Fibroblast of pulmonary artery (primary cell): ENCODE measurements at regions not wholly inside any gene's neighbourhood (a gene's known extent, or its start where the extent isn't known, plus 50 kb on each side); places are given as distances from the start of the nearest gene placed in this dataset.

ENCODE experiments used
- DNase-seq: peaks from one replicate; pipeline ENCODE4 v3.0.0-alpha.2; 2010; ENCODE audit warnings: low read depth
- H3K4me3 ChIP-seq: replicated peaks from 2 replicates; pipeline ENCODE4 v1.5.1; 2011; ENCODE audit warnings: low read depth, mild to moderate bottlenecking, control low read depth, low read length, moderate library complexity
- CTCF ChIP-seq: IDR thresholded peaks from 2 replicates; pipeline ENCODE4 v1.5.1; 2011; ENCODE audit warnings: mild to moderate bottlenecking, control low read depth, low read length, inconsistent platforms; ENCODE audit errors: missing control alignments

GRCh38 chr7:108989319-108989718 is 419.6 kb downstream of the DNAJB9 start:
- no peak overlapping the region for H3K4me3 ChIP-seq
- TF ChIP-seq CTCF, result no peak
- no peak for DNase-seq

DNA sequence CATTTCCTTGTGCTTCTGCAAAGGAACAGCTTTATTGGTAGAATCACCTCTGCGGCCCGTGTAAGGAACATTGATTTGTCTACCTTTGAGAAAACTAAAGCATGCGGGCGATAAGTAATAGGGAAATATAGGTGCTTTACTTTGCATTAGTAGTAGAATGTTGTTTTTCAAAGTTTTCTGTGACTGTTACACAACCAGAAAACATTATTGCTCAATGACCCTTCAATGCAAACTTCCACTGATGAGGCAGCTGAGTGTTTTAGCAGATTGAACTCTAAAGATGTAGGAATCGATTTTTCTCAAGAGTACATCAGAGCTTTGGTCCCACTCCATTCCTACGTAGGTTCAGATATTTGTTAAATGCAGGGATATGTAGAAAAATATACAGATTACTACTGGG is 427.8 kb downstream of the DNAJB9 start:
- no peak for DNase-seq
- TF ChIP-seq CTCF, result no peak
- H3K4me3 ChIP-seq, result no peak overlapping the region

DNA sequence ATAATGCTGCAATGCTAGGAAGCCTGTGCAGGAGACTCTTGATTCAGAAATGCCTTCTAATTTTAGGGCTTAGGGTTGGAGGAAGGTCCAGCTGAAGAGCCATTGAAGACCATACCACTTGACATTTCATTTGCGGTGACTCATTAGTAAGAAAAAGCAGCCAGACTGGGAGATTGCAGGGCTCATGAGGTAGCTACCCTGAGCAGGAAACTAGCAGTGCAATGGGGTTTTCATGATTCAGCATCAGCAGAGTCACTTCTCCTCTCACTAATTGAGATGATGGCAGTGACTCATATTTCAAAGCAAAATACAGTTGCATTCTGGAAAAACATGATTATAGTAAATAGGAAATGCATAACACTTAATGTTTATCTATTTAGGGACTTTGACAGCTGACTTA is 434.1 kb downstream of the DNAJB9 start:
- DNase-seq, result peak; percentile 4
- TF ChIP-seq CTCF, result no peak
- no peak overlapping the region for H3K4me3 ChIP-seq

- no peak for TF ChIP-seq CTCF
- H3K4me3 ChIP-seq, result no peak overlapping the region
- DNase-seq, result no peak
Observed at GRCh38 chr7:109009636-109010035, 440.0 kb downstream of the DNAJB9 start.

- TF ChIP-seq CTCF, result no peak
- H3K4me3 ChIP-seq, result no peak overlapping the region
- no peak for DNase-seq
Observed at GRCh38 chr7:109020251-109020650, 450.6 kb downstream of the DNAJB9 start.

DNA sequence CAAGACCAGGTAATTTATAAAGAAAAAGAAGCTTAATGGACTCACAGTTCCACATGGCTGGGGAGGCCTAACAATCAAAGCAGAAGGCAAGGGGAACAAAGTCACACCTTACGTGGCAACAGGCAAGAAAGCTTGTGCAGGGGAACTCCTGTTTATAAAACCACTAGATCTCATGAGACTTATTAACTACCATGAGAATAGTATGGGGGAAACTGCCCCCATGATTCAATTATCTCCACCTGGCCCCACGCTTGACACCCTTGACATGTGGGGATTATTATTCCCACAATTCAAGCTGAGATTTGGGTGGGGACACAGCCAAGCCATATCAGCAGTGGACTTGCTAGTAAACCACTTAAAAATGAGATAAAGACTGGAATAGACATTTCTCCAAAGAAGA is 451.7 kb downstream of the DNAJB9 start:
- TF ChIP-seq CTCF, result no peak
- no peak overlapping the region for H3K4me3 ChIP-seq
- no peak for DNase-seq

GRCh38 chr7:109029866-109030265 is 460.2 kb downstream of the DNAJB9 start:
- TF ChIP-seq CTCF, result no peak
- DNase-seq, result no peak

More at GRCh38 chr7:109029866-109030265, 460.2 kb downstream of the DNAJB9 start:
- no peak overlapping the region for H3K4me3 ChIP-seq
